GM23338 (cell line): ENCODE measurements at regions not wholly inside any gene's neighbourhood (a gene's known extent, or its start where the extent isn't known, plus 50 kb on each side); places are given as distances from the start of the nearest gene placed in this dataset.

Source experiments
- CREB1 ChIP-seq: fragments of 250-450 bp; sonication (Bioruptor Pico); IDR thresholded peaks from 2 replicates; pipeline ENCODE4 v1.5.0; 2020; ENCODE audit warnings: low read depth, mild to moderate bottlenecking, moderate library complexity
- CTCF ChIP-seq, 2 experiments: fragments of 200-600 bp in 1 of 2; sonication (generic) in 1 of 2; conservative IDR thresholded peaks; 2 replicates each; pipeline versions ENCODE4 v1.5.1 to v1.6.1; 2016 to 2017; ENCODE audit warnings: antibody characterized with exemption in 2 of 2, low read depth in 2 of 2, mild to moderate bottlenecking in 2 of 2, moderate library complexity in 1 of 2
- EZH2 ChIP-seq: fragments of 200-600 bp; sonication (generic); IDR thresholded peaks from one replicate; pipeline ENCODE4 v1.8.0; 2017; ENCODE audit warnings: antibody characterized with exemption, mild to moderate bottlenecking, low read depth; ENCODE audit not compliant: unreplicated experiment
- EZH2phosphoT487 ChIP-seq: fragments of 200-600 bp; sonication (generic); IDR thresholded peaks from one replicate; pipeline ENCODE4 v1.8.1; 2018; ENCODE audit warnings: antibody characterized with exemption; ENCODE audit not compliant: unreplicated experiment
- POLR2AphosphoS5 ChIP-seq: IDR thresholded peaks from 2 replicates; pipeline ENCODE4 v1.6.1; 2016; ENCODE audit warnings: antibody characterized with exemption, low read depth

DNA sequence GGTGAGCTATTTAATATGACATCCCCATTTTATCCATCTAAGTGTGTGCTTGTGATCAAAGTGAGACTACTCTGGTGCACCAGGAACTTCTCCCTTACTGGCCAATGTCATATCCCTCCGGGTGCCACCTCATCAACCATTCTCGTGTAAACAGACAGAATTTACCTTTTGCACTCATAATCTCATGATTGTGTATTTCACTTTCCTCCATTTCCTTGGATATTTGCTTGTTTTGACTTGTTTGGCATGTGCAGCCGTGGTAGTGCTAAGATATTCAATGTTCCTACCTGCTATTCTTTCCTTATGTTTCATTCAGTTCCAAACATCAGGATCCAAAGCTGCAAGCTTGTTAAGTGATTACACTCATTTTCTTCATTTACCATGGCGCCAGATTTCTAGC lies 280.5 kb upstream of the SP8 start:
- TF ChIP-seq CTCF (conservative IDR thresholded peaks at IDR 0.05; ENCODE audit: low read depth in 2 of 2) = no peak
- TF ChIP-seq POLR2AphosphoS5 = no peak
- TF ChIP-seq EZH2phosphoT487 = no peak
- TF ChIP-seq CREB1 (CRISPR knock-in tag) = no peak
- no peak for TF ChIP-seq EZH2
